Keratinocyte (primary cell): ENCODE measurements at regions not wholly inside any gene's neighbourhood (a gene's known extent, or its start where the extent isn't known, plus 50 kb on each side); places are given as distances from the start of the nearest gene placed in this dataset.

Experiments
- DNase-seq: peaks from one replicate; pipeline ENCODE4 v3.0.0-alpha.2; 2011; ENCODE audit warnings: low read depth, missing footprints, low spot score
- FAIRE-seq: peaks from 2 replicates; lab custom pipeline; 2011; peaks lifted over from hg19 to GRCh38; lab: Jason Lieb, UNC
- H2AFZ ChIP-seq: 2 replicates; pipeline ENCODE4 v1.6.0; 2012; ENCODE audit warnings: low read length, control low read depth, inconsistent platforms; ENCODE audit not compliant: control insufficient read depth
- H3K27ac ChIP-seq: 2 replicates; pipeline ENCODE4 v1.5.1; 2011; ENCODE audit warnings: low read length; ENCODE audit not compliant: control insufficient read depth, insufficient read depth
- H3K27me3 ChIP-seq: 3 replicates; pipeline ENCODE4 v1.6.0; 2011; ENCODE audit warnings: low read length; ENCODE audit not compliant: control insufficient read depth, insufficient read depth; ENCODE audit errors: extremely low read depth
- H3K36me3 ChIP-seq, 2 experiments: 2 replicates in 1 of 2; 3 replicates in 1 of 2; pipeline ENCODE4 v1.5.1; 2011; ENCODE audit warnings: low read length in 2 of 2, mild to moderate bottlenecking in 1 of 2; ENCODE audit not compliant: control insufficient read depth in 2 of 2, insufficient read depth in 2 of 2; ENCODE audit errors: extremely low read depth in 1 of 2
- H3K4me1 ChIP-seq: 3 replicates; pipeline ENCODE4 v1.5.1; 2011; ENCODE audit warnings: low read length; ENCODE audit not compliant: control insufficient read depth, insufficient read depth; ENCODE audit errors: extremely low read depth
- H3K4me2 ChIP-seq: 3 replicates; pipeline ENCODE4 v1.6.0; 2011; ENCODE audit warnings: low read depth, low read length; ENCODE audit not compliant: control insufficient read depth, insufficient read depth; ENCODE audit errors: extremely low read depth
- H3K4me3 ChIP-seq, 3 experiments: fragments of 200-600 bp in 1 of 3; sonication (generic) in 1 of 3; 2 replicates in 2 of 3; 3 replicates in 1 of 3; pipeline ENCODE4 v1.5.1; 2011 to 2016; ENCODE audit warnings: low read length in 3 of 3, mild to moderate bottlenecking in 3 of 3, control low read depth in 2 of 3, inconsistent platforms in 1 of 3, low read depth in 1 of 3, mixed read lengths in 1 of 3, mixed run types in 1 of 3, moderate library complexity in 1 of 3; ENCODE audit not compliant: control insufficient read depth in 2 of 3, insufficient read depth in 2 of 3; ENCODE audit errors: extremely low read depth in 1 of 3
- H3K79me2 ChIP-seq: 2 replicates; pipeline ENCODE4 v1.6.0; 2012; ENCODE audit warnings: low read length; ENCODE audit not compliant: control insufficient read depth, insufficient read depth
- H3K9ac ChIP-seq: 3 replicates; pipeline ENCODE4 v1.6.0; 2011; ENCODE audit warnings: low read length; ENCODE audit not compliant: control insufficient read depth, insufficient read depth; ENCODE audit errors: extremely low read depth
- H3K9me1 ChIP-seq: 3 replicates; pipeline ENCODE4 v1.6.0; 2011; ENCODE audit warnings: low read length; ENCODE audit not compliant: control insufficient read depth, insufficient read depth; ENCODE audit errors: extremely low read depth
- H3K9me3 ChIP-seq: 2 replicates; pipeline ENCODE4 v1.5.1; 2012; ENCODE audit warnings: low read depth, low read length; ENCODE audit not compliant: control insufficient read depth
- H4K20me1 ChIP-seq: 3 replicates; pipeline ENCODE4 v1.6.0; 2011; ENCODE audit warnings: low read length; ENCODE audit not compliant: control insufficient read depth, insufficient read depth; ENCODE audit errors: extremely low read depth
- EZH2 ChIP-seq: IDR thresholded peaks from one replicate; pipeline ENCODE4 v1.6.1; 2012; ENCODE audit warnings: inconsistent platforms, mild to moderate bottlenecking, low read length, moderate library complexity
- dilution Hi-C: fragments of 300-500 bp; cut with MboI; formaldehyde crosslinking; loops from one replicate; pipeline ENCODE4 v1.7.0; 2020; ENCODE audit warnings: low sequenced_read_pairs; ENCODE audit not compliant: extremely low pct_ligation_motif_present
- TF ChIP-seq, protein P1 (sequence below), 3 experiments: IDR thresholded peaks in 1 of 3; conservative IDR thresholded peaks in 1 of 3; optimal IDR thresholded peaks in 1 of 3; 2 replicates in 2 of 3; 3 replicates in 1 of 3; pipeline versions ENCODE3 to v1.5.1; 2011; ENCODE audit warnings: low read length in 3 of 3, mild to moderate bottlenecking in 3 of 3, moderate library complexity in 2 of 3, control low read depth in 1 of 3, inconsistent platforms in 1 of 3; ENCODE audit not compliant: insufficient read depth in 2 of 3; ENCODE audit errors: extremely low read depth in 1 of 3

- Histone ChIP-seq H3K4me2 (no peak overlapping the region), H3K27ac (no peak overlapping the region), H3K27me3 (no peaks in the 10 kb centered on the region), H4K20me1 (no peaks in the 10 kb centered on the region), H3K4me1 (peaks cover 50% of the 10 kb centered on the region), H3K9me3 (no peaks in the 10 kb centered on the region), H3K79me2 (no peaks in the 10 kb centered on the region), H2AFZ (no peak overlapping the region), H3K36me3 (no peaks in the 10 kb centered on the region), H3K4me3 (no peak overlapping the region), H3K9ac (no peak overlapping the region), H3K9me1 (no peaks in the 10 kb centered on the region)
- TF ChIP-seq, protein P1, sequence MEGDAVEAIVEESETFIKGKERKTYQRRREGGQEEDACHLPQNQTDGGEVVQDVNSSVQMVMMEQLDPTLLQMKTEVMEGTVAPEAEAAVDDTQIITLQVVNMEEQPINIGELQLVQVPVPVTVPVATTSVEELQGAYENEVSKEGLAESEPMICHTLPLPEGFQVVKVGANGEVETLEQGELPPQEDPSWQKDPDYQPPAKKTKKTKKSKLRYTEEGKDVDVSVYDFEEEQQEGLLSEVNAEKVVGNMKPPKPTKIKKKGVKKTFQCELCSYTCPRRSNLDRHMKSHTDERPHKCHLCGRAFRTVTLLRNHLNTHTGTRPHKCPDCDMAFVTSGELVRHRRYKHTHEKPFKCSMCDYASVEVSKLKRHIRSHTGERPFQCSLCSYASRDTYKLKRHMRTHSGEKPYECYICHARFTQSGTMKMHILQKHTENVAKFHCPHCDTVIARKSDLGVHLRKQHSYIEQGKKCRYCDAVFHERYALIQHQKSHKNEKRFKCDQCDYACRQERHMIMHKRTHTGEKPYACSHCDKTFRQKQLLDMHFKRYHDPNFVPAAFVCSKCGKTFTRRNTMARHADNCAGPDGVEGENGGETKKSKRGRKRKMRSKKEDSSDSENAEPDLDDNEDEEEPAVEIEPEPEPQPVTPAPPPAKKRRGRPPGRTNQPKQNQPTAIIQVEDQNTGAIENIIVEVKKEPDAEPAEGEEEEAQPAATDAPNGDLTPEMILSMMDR (optimal IDR thresholded peaks at IDR 0.05 in 1 of 3, IDR thresholded peaks at IDR 0.05 in 1 of 3, conservative IDR thresholded peaks at IDR 0.05 in 1 of 3; ENCODE audit: extremely low read depth in 1 of 3, insufficient read depth in 2 of 3, low read length in 3 of 3), result no peak
- TF ChIP-seq EZH2, result no peak
- dilution Hi-C loops, result no loop called here
- FAIRE-seq (no peak), DNase-seq (no peak)
Measured at GRCh38 chr11:13115380-13115675, 106.2 kb downstream of the RASSF10 start.

- H3K9me3 ChIP-seq, result no peaks in the 10 kb centered on the region
- dilution Hi-C loops, result no loop called here
- FAIRE-seq (no peak), DNase-seq (no peak)
- no peak overlapping the region for H3K27ac ChIP-seq
- H3K79me2 ChIP-seq, result no peaks in the 10 kb centered on the region
- H3K36me3 ChIP-seq, result no peaks in the 10 kb centered on the region
- no peak overlapping the region for H3K4me2 ChIP-seq
- H3K27me3 ChIP-seq, result no peaks in the 10 kb centered on the region
- no peaks in the 10 kb centered on the region for H4K20me1 ChIP-seq
- H3K9me1 ChIP-seq, result no peaks in the 10 kb centered on the region
- TF ChIP-seq, protein P1 (optimal IDR thresholded peaks at IDR 0.05 in 1 of 3, IDR thresholded peaks at IDR 0.05 in 1 of 3, conservative IDR thresholded peaks at IDR 0.05 in 1 of 3; ENCODE audit: extremely low read depth in 1 of 3, insufficient read depth in 2 of 3, low read length in 3 of 3), result no peak
- no peak for TF ChIP-seq EZH2
- no peak overlapping the region for H3K4me3 ChIP-seq
- H3K4me1 ChIP-seq, result peaks cover 47% of the 10 kb centered on the region
- no peak overlapping the region for H2AFZ ChIP-seq
- H3K9ac ChIP-seq, result no peak overlapping the region
Measured at GRCh38 chr11:13116491-13116890, 107.4 kb downstream of the RASSF10 start.
